ENCODE measurements at regions not wholly inside any gene's neighbourhood (a gene's known extent, or its start where the extent isn't known, plus 50 kb on each side); places are given as distances from the start of the nearest gene placed in this dataset.

- no peak overlapping the region for H3K4me3 ChIP-seq (ENCODE audit: low read depth, low read length)
- no peak for TF ChIP-seq CTCF (IDR thresholded peaks at IDR 0.05; ENCODE audit: insufficient read depth, low read length)
- no peak for DNase-seq (ENCODE audit: low read depth)
Measured at GRCh38 chr12:23431006-23431405, 518.5 kb downstream of the SOX5 start.

- no peak for TF ChIP-seq CTCF (IDR thresholded peaks at IDR 0.05; ENCODE audit: insufficient read depth, low read length)
- H3K4me3 ChIP-seq (ENCODE audit: low read depth, low read length) = no peak overlapping the region
- DNase-seq (ENCODE audit: low read depth) = no peak
Measured at GRCh38 chr12:23433121-23433520, 516.3 kb downstream of the SOX5 start.

GRCh38 chr12:23434154-23434553 lies 515.3 kb downstream of the SOX5 start:
- TF ChIP-seq CTCF (IDR thresholded peaks at IDR 0.05; ENCODE audit: insufficient read depth, low read length) = no peak
- H3K4me3 ChIP-seq (ENCODE audit: low read depth, low read length) = no peak overlapping the region
- no peak for DNase-seq (ENCODE audit: low read depth)

GRCh38 chr12:23446746-23447145 lies 502.7 kb downstream of the SOX5 start:
- TF ChIP-seq CTCF (IDR thresholded peaks at IDR 0.05; ENCODE audit: insufficient read depth, low read length) = no peak
- no peak for DNase-seq (ENCODE audit: low read depth)
- H3K4me3 ChIP-seq (ENCODE audit: low read depth, low read length) = no peak overlapping the region

GRCh38 chr12:23450810-23451209 lies 498.7 kb downstream of the SOX5 start:
- H3K4me3 ChIP-seq (ENCODE audit: low read depth, low read length) = no peak overlapping the region
- TF ChIP-seq CTCF (IDR thresholded peaks at IDR 0.05; ENCODE audit: insufficient read depth, low read length) = no peak
- no peak for DNase-seq (ENCODE audit: low read depth)

- DNase-seq (ENCODE audit: low read depth) = no peak
- no peak for TF ChIP-seq CTCF (IDR thresholded peaks at IDR 0.05; ENCODE audit: insufficient read depth, low read length)
Measured at GRCh38 chr12:23455283-23455682, 494.2 kb downstream of the SOX5 start.

GRCh38 chr12:23458640-23459039 lies 490.8 kb downstream of the SOX5 start:
- DNase-seq (ENCODE audit: low read depth) = no peak
- no peak overlapping the region for H3K4me3 ChIP-seq (ENCODE audit: low read depth, low read length)
- TF ChIP-seq CTCF (IDR thresholded peaks at IDR 0.05; ENCODE audit: insufficient read depth, low read length) = no peak

More at GRCh38 chr12:23455283-23455682, 494.2 kb downstream of the SOX5 start:
- H3K4me3 ChIP-seq (ENCODE audit: low read depth, low read length) = no peak overlapping the region

Data from fibroblast of the aortic adventitia (primary cell).